ENCODE measurements at regions not wholly inside any gene's neighbourhood (a gene's known extent, or its start where the extent isn't known, plus 50 kb on each side); places are given as distances from the start of the nearest gene placed in this dataset.
A peak's percentile ranks its signal among the peaks of the same experiment; 100 is the strongest.

DNA sequence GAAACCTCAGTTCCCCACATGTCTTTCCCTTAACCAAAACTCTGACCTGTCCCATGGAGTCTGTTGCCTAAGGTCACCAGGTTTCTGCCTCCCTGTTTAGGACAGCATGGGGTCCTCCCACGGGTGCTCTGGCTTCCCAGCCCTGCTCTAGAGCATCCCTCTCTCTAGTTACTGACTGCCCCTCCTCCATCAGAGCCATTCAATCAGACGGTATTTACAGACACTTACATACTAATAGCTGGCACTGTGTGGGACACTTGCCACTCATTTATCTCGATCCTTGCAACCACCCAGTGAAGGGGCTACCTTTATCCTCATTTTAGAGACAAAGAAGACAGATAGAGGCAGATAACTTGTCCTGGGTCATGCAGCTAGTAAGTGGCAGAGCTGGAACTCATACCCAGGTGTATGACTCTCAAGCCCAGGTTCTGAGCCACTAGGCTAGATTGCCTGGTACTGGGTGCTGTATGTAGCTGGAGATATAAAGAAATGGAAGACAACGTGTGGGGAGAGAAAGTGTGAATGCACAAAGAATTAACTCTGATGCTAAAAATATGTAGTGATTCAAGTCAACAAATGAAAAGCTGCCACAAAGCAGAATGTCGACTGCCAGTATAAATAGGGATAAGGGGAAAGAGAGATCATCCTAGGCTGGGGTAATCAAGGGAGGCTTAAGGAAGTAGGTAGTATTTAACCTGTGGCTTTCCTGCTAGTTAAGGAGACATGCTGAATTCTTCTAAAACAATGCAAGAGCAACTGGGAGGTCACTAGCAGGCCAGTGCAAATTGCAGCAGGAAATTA lies 52.5 kb upstream of the PDE8B start:
- no peak for ATAC-seq
- Mint-ChIP-seq H3K9me3 (no peaks in the 10 kb centered on the region), H3K27ac (no peak overlapping the region), H3K36me3 (no peaks in the 10 kb centered on the region)
- no peak for DNase-seq (ENCODE audit: low spot score in 2 of 2)

GRCh38 chr5:77156379-77156778 lies 54.1 kb upstream of the PDE8B start:
- Mint-ChIP-seq H3K9me3 (no peaks in the 10 kb centered on the region), H3K36me3 (no peaks in the 10 kb centered on the region), H3K27ac (no peak overlapping the region)
- DNase-seq (ENCODE audit: low spot score in 2 of 2) (no peak), ATAC-seq (no peak)

GRCh38 chr5:77155179-77155785 lies 55.2 kb upstream of the PDE8B start:
- peak overlapping the region in 1 of 2 donors; percentile 75 for H3K27ac Mint-ChIP-seq
- ATAC-seq, result peak; percentile 87 to 94
- H3K9me3 Mint-ChIP-seq, result no peaks in the 10 kb centered on the region
- peak in 1 of 2 donors; percentile 21 for DNase-seq (ENCODE audit: low spot score in 2 of 2)
- no peaks in the 10 kb centered on the region for H3K36me3 Mint-ChIP-seq

DNA sequence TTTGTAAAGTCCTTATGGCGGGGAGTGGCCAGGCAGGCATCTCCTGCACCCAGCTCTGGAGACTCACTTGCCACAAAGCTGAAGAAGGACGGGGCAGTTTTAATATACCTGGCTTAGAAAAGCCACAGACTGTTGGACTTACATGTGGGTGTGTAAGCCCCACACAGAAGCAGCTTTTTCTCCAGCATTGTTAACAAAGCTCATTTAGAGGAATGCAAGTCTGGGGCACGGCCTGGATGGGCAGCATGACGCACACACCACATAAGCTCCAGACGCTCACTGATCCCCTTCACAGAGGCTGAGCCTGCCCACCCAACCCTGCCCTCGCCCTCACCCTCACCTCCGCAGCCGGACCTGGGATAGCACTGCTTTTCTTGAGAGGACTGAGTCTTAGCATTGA lies 58.0 kb upstream of the PDE8B start:
- no peak overlapping the region for H3K27ac Mint-ChIP-seq
- DNase-seq (ENCODE audit: low spot score in 2 of 2) (no peak), ATAC-seq (no peak)
- no peaks in the 10 kb centered on the region for H3K9me3 Mint-ChIP-seq
- no peaks in the 10 kb centered on the region for H3K36me3 Mint-ChIP-seq

GRCh38 chr5:77151501-77151900 lies 59.0 kb upstream of the PDE8B start:
- no peak for DNase-seq (ENCODE audit: low spot score in 2 of 2)
- Mint-ChIP-seq H3K27ac (no peak overlapping the region), H3K9me3 (no peaks in the 10 kb centered on the region), H3K36me3 (no peaks in the 10 kb centered on the region)
- no peak for ATAC-seq

- H3K27ac Mint-ChIP-seq, result no peak overlapping the region
- no peak for ATAC-seq
- no peaks in the 10 kb centered on the region for H3K36me3 Mint-ChIP-seq
- no peak for DNase-seq (ENCODE audit: low spot score in 2 of 2)
- H3K9me3 Mint-ChIP-seq, result no peaks in the 10 kb centered on the region
Observed at GRCh38 chr5:77146896-77147295, 59.8 kb upstream of the ZBED3 start.

GRCh38 chr5:77145666-77146065 lies 58.6 kb upstream of the ZBED3 start:
- no peaks in the 10 kb centered on the region for H3K36me3 Mint-ChIP-seq
- ATAC-seq, result no peak
- no peak for DNase-seq (ENCODE audit: low spot score in 2 of 2)
- no peak overlapping the region for H3K27ac Mint-ChIP-seq
- H3K9me3 Mint-ChIP-seq, result no peaks in the 10 kb centered on the region

- no peak overlapping the region for H3K27ac Mint-ChIP-seq
- no peak for ATAC-seq
- no peak for DNase-seq (ENCODE audit: low spot score in 2 of 2)
- H3K36me3 Mint-ChIP-seq, result no peaks in the 10 kb centered on the region
- no peaks in the 10 kb centered on the region for H3K9me3 Mint-ChIP-seq
Observed at GRCh38 chr5:77144837-77145139, 57.7 kb upstream of the ZBED3 start.

- H3K27ac Mint-ChIP-seq, result no peak overlapping the region
- ATAC-seq, result peak; percentile 56 to 74
- peak in 1 of 2 donors; percentile 62 for DNase-seq (ENCODE audit: low spot score in 2 of 2)
- no peaks in the 10 kb centered on the region for H3K36me3 Mint-ChIP-seq
- no peaks in the 10 kb centered on the region for H3K9me3 Mint-ChIP-seq
Observed at GRCh38 chr5:77143998-77144836, 57.1 kb upstream of the ZBED3 start.

DNA sequence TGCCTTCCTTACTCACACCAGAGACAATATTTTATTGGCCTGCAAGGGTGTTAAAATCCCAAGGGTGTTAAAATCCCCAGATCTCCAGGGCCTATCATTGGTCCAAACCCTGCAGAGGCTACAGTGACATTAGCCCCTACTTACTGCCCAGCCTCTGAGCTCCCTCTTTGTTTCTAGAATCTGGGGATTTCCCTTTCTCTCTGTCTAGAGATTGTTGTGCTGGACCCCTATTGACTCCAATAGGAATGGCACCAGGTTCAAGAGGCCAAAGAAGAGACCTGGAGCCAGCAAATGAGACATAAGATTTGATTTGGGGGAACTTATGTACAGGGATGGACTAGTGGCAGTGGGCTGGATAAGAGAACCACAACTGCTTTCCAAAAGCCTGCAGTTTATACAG lies 53.3 kb upstream of the ZBED3 start:
- H3K36me3 Mint-ChIP-seq, result no peaks in the 10 kb centered on the region
- H3K27ac Mint-ChIP-seq, result no peak overlapping the region
- no peaks in the 10 kb centered on the region for H3K9me3 Mint-ChIP-seq
- ATAC-seq (no peak), DNase-seq (ENCODE audit: low spot score in 2 of 2) (no peak)

DNA sequence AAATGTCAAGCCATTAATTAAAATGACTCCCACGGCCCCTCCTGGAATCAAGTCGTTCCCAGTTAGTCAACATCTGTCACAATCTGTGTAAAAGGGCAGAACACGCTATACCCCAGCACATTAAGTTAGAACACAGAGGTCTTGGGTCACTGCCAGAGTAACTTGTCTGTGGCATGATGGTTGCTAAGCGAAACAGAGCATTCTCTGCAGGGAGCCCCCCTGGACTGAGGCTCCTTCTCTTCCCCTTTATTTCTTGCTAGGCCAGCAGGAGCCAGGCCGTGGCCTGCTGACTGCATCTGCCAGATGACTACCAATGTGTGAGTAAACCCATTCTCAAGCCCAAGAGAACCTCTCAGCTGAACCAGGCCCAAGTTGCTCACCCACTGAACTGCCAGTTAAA lies 51.9 kb upstream of the ZBED3 start:
- no peaks in the 10 kb centered on the region for H3K9me3 Mint-ChIP-seq
- no peaks in the 10 kb centered on the region for H3K36me3 Mint-ChIP-seq
- ATAC-seq (peak in 1 of 2 donors; percentile 13), DNase-seq (ENCODE audit: low spot score in 2 of 2) (no peak)
- no peak overlapping the region for H3K27ac Mint-ChIP-seq

Data from activated naive CD4-positive, alpha-beta T cell treated with anti-CD3 and anti-CD28 coated beads, Interleukin-2, amount 50 U/mL, for 72 hours (primary cell).